ENCODE measurements at regions not wholly inside any gene's neighbourhood (a gene's known extent, or its start where the extent isn't known, plus 50 kb on each side); places are given as distances from the start of the nearest gene placed in this dataset.
"Not testable (repeated sequence)": the region's sequence is repeated elsewhere in the genome, so short reads cannot be mapped to it uniquely, and the experiment has no call there.

- no peaks in the 10 kb centered on the region for H3K36me3 Mint-ChIP-seq (ENCODE audit: insufficient read depth in 2 of 2)
- H3K27me3 Mint-ChIP-seq (ENCODE audit: low read depth) = no peaks in the 10 kb centered on the region
- H3K27ac Mint-ChIP-seq = no peak overlapping the region
- no peaks in the 10 kb centered on the region for H3K9me3 Mint-ChIP-seq
- no peaks in the 10 kb centered on the region for H3K4me1 Mint-ChIP-seq (ENCODE audit: low read depth)
- no peak overlapping the region for H3K4me3 Mint-ChIP-seq
- DNase-seq (no peak), ATAC-seq (replicated peaks in 1 of 2) (no peak)
Observed at GRCh38 chr13:73542446-73542845, 483.6 kb downstream of the KLF5 start.

GRCh38 chr13:73536865-73537264 is 478.1 kb downstream of the KLF5 start:
- DNase-seq (no peak), ATAC-seq (replicated peaks in 1 of 2) (no peak)
- H3K27ac Mint-ChIP-seq = no peak overlapping the region
- no peaks in the 10 kb centered on the region for H3K36me3 Mint-ChIP-seq (ENCODE audit: insufficient read depth in 2 of 2)
- no peaks in the 10 kb centered on the region for H3K27me3 Mint-ChIP-seq (ENCODE audit: low read depth)
- no peak overlapping the region for H3K4me3 Mint-ChIP-seq
- H3K9me3 Mint-ChIP-seq = peaks cover 2 to 5% of the 10 kb centered on the region in 2 donors
- H3K4me1 Mint-ChIP-seq (ENCODE audit: low read depth) = no peaks in the 10 kb centered on the region

- Mint-ChIP-seq H3K27ac (no peak overlapping the region), H3K9me3 (peaks cover 2 to 5% of the 10 kb centered on the region in 2 donors), H3K27me3 (ENCODE audit: low read depth) (no peaks in the 10 kb centered on the region), H3K36me3 (ENCODE audit: insufficient read depth in 2 of 2) (no peaks in the 10 kb centered on the region), H3K4me3 (no peak overlapping the region), H3K4me1 (ENCODE audit: low read depth) (no peaks in the 10 kb centered on the region)
- no peak for DNase-seq
- ATAC-seq (replicated peaks in 1 of 2) = no peak
Observed at GRCh38 chr13:73535341-73535740, 476.5 kb downstream of the KLF5 start.

GRCh38 chr13:73532987-73533510 is 474.2 kb downstream of the KLF5 start:
- Mint-ChIP-seq H3K27ac (no peak overlapping the region), H3K4me1 (ENCODE audit: low read depth) (no peaks in the 10 kb centered on the region), H3K9me3 (peaks cover 2 to 5% of the 10 kb centered on the region in 2 donors), H3K36me3 (ENCODE audit: insufficient read depth in 2 of 2) (no peaks in the 10 kb centered on the region), H3K27me3 (ENCODE audit: low read depth) (no peaks in the 10 kb centered on the region), H3K4me3 (no peak overlapping the region)
- DNase-seq (no peak), ATAC-seq (replicated peaks in 1 of 2) (no peak)

- ATAC-seq (replicated peaks in 1 of 2) (no peak), DNase-seq (no peak)
- Mint-ChIP-seq H3K27me3 (ENCODE audit: low read depth) (no peaks in the 10 kb centered on the region), H3K36me3 (ENCODE audit: insufficient read depth in 2 of 2) (no peaks in the 10 kb centered on the region), H3K4me1 (ENCODE audit: low read depth) (no peaks in the 10 kb centered on the region), H3K9me3 (peaks cover 2 to 5% of the 10 kb centered on the region in 2 donors), H3K27ac (no peak overlapping the region), H3K4me3 (no peak overlapping the region)
Observed at GRCh38 chr13:73532582-73532981, 473.8 kb downstream of the KLF5 start.

- H3K36me3 Mint-ChIP-seq (ENCODE audit: insufficient read depth in 2 of 2) = no peaks in the 10 kb centered on the region
- no peak for ATAC-seq (replicated peaks in 1 of 2)
- H3K27ac Mint-ChIP-seq = no peak overlapping the region
Observed at GRCh38 chr13:73531014-73531413, 472.2 kb downstream of the KLF5 start.

GRCh38 chr13:73522937-73523336 is 464.1 kb downstream of the KLF5 start:
- no peak for DNase-seq
- H3K27me3 Mint-ChIP-seq (ENCODE audit: low read depth) = no peaks in the 10 kb centered on the region
- H3K4me3 Mint-ChIP-seq = no peak overlapping the region
- H3K9me3 Mint-ChIP-seq = no peaks in the 10 kb centered on the region
- ATAC-seq (replicated peaks in 1 of 2) = no peak
- H3K36me3 Mint-ChIP-seq (ENCODE audit: insufficient read depth in 2 of 2) = no peaks in the 10 kb centered on the region
- H3K4me1 Mint-ChIP-seq (ENCODE audit: low read depth) = peaks cover 21% of the 10 kb centered on the region
- no peak overlapping the region for H3K27ac Mint-ChIP-seq

More at GRCh38 chr13:73531014-73531413, 472.2 kb downstream of the KLF5 start:
- Mint-ChIP-seq H3K4me3 (no peak overlapping the region), H3K4me1 (ENCODE audit: low read depth) (no peaks in the 10 kb centered on the region), H3K27me3 (ENCODE audit: low read depth) (no peaks in the 10 kb centered on the region), H3K9me3 (peaks cover 2 to 5% of the 10 kb centered on the region in 2 donors)
- DNase-seq = no peak

- no peaks in the 10 kb centered on the region for H3K27me3 Mint-ChIP-seq (ENCODE audit: low read depth)
- peaks cover 21% of the 10 kb centered on the region for H3K4me1 Mint-ChIP-seq (ENCODE audit: low read depth)
- H3K36me3 Mint-ChIP-seq (ENCODE audit: insufficient read depth in 2 of 2) = no peaks in the 10 kb centered on the region
- ATAC-seq (replicated peaks in 1 of 2) (no peak), DNase-seq (no peak)
- H3K27ac Mint-ChIP-seq = no peak overlapping the region
- H3K9me3 Mint-ChIP-seq = peaks cover 0 to 3% of the 10 kb centered on the region in 2 donors
- no peak overlapping the region for H3K4me3 Mint-ChIP-seq
Observed at GRCh38 chr13:73521985-73522524, 463.2 kb downstream of the KLF5 start.

- Mint-ChIP-seq H3K9me3 (peaks cover 0 to 3% of the 10 kb centered on the region in 2 donors), H3K27me3 (ENCODE audit: low read depth) (no peaks in the 10 kb centered on the region), H3K4me3 (peak overlapping the region; percentile 56 to 87), H3K36me3 (ENCODE audit: insufficient read depth in 2 of 2) (no peaks in the 10 kb centered on the region), H3K27ac (peak overlapping the region; percentile 96), H3K4me1 (ENCODE audit: low read depth) (peaks cover 21% of the 10 kb centered on the region)
- ATAC-seq (replicated peaks in 1 of 2) (peak; percentile 75 to 81), DNase-seq (peak in 1 of 2 donors; percentile 1)
Observed at GRCh38 chr13:73521290-73521624, 462.5 kb downstream of the KLF5 start.

GRCh38 chr13:73520566-73521289 is 461.9 kb downstream of the KLF5 start:
- H3K27me3 Mint-ChIP-seq (ENCODE audit: low read depth) = no peaks in the 10 kb centered on the region
- ATAC-seq (replicated peaks in 1 of 2) = peak; percentile 39 to 61
- peak overlapping the region; percentile 56 to 87 for H3K4me3 Mint-ChIP-seq
- H3K4me1 Mint-ChIP-seq (ENCODE audit: low read depth) = peaks cover 21% of the 10 kb centered on the region
- H3K9me3 Mint-ChIP-seq = peaks cover 0 to 3% of the 10 kb centered on the region in 2 donors
- peak overlapping the region; percentile 96 for H3K27ac Mint-ChIP-seq
- H3K36me3 Mint-ChIP-seq (ENCODE audit: insufficient read depth in 2 of 2) = no peaks in the 10 kb centered on the region
- DNase-seq = peak in 1 of 2 donors; percentile 2

GRCh38 chr13:73520135-73520534 is 461.3 kb downstream of the KLF5 start:
- DNase-seq; ATAC-seq (replicated peaks in 1 of 2); H3K36me3 Mint-ChIP-seq (ENCODE audit: insufficient read depth in 2 of 2); H3K9me3 Mint-ChIP-seq; H3K27me3 Mint-ChIP-seq (ENCODE audit: low read depth): not testable (repeated sequence)
- Mint-ChIP-seq H3K4me1 (ENCODE audit: low read depth) (peaks cover 21% of the 10 kb centered on the region), H3K4me3 (peak overlapping the region; percentile 56 to 87), H3K27ac (peak overlapping the region; percentile 96)

GRCh38 chr13:73519396-73520116 is 460.8 kb downstream of the KLF5 start:
- ATAC-seq (replicated peaks in 1 of 2) (no peak), DNase-seq (no peak)
- Mint-ChIP-seq H3K4me1 (ENCODE audit: low read depth) (peaks cover 21% of the 10 kb centered on the region), H3K4me3 (peak overlapping the region; percentile 56 to 87), H3K27ac (no peak overlapping the region), H3K27me3 (ENCODE audit: low read depth) (no peaks in the 10 kb centered on the region), H3K9me3 (peaks cover 0 to 3% of the 10 kb centered on the region in 2 donors), H3K36me3 (ENCODE audit: insufficient read depth in 2 of 2) (no peaks in the 10 kb centered on the region)

GRCh38 chr13:73517766-73518165 is 459.0 kb downstream of the KLF5 start:
- no peak overlapping the region for H3K27ac Mint-ChIP-seq
- no peak overlapping the region for H3K4me3 Mint-ChIP-seq
- ATAC-seq (replicated peaks in 1 of 2) (no peak), DNase-seq (no peak)
- peaks cover 0 to 3% of the 10 kb centered on the region in 2 donors for H3K9me3 Mint-ChIP-seq
- no peaks in the 10 kb centered on the region for H3K36me3 Mint-ChIP-seq (ENCODE audit: insufficient read depth in 2 of 2)
- peaks cover 21% of the 10 kb centered on the region for H3K4me1 Mint-ChIP-seq (ENCODE audit: low read depth)
- H3K27me3 Mint-ChIP-seq (ENCODE audit: low read depth) = no peaks in the 10 kb centered on the region
